OCI-LY3 (cell line): ENCODE measurements at regions not wholly inside any gene's neighbourhood (a gene's known extent, or its start where the extent isn't known, plus 50 kb on each side); places are given as distances from the start of the nearest gene placed in this dataset.

Experiments used
- H2AFZ ChIP-seq: fragments of 200-600, 300-600 bp; shearing (Covaris generic); 2 replicates; pipeline ENCODE4 v1.6.0; 2014; ENCODE audit warnings: antibody characterized with exemption, low read depth, low read length
- H3K27ac ChIP-seq: fragments of 200-600, 300-600 bp; sonication (generic); 2 replicates; pipeline ENCODE4 v1.5.1; 2014; ENCODE audit warnings: mild to moderate bottlenecking, low read length, moderate library complexity, mixed read lengths
- H3K27me3 ChIP-seq: fragments of 200-600, 300-600 bp; sonication (generic); 2 replicates; pipeline ENCODE4 v1.6.1; 2014; ENCODE audit warnings: low read depth, low read length, mixed read lengths
- H3K36me3 ChIP-seq: fragments of 200-600, 300-600 bp; sonication (generic); replicated peaks from 2 replicates; pipeline ENCODE3; 2014; ENCODE audit warnings: low read depth, low read length, mixed read lengths
- H3K4me1 ChIP-seq: fragments of 300-600, 200-600 bp; sonication (generic); 2 replicates; pipeline ENCODE4 v1.6.1; 2014; ENCODE audit warnings: low read length, mixed read lengths
- H3K4me2 ChIP-seq: fragments of 200-600, 300-600 bp; sonication (generic); 2 replicates; pipeline ENCODE4 v1.6.1; 2014; ENCODE audit warnings: low read length, mixed read lengths
- H3K4me3 ChIP-seq: fragments of 300-600, 200-600 bp; sonication (generic); 2 replicates; pipeline ENCODE4 v1.5.1; 2014; ENCODE audit warnings: antibody characterized with exemption, mild to moderate bottlenecking, low read length, moderate library complexity
- H3K79me2 ChIP-seq: fragments of 300-600, 200-600 bp; shearing (Covaris generic); 2 replicates; pipeline ENCODE4 v1.6.1; 2014; ENCODE audit warnings: mild to moderate bottlenecking, low read length, mixed read lengths
- H3K9ac ChIP-seq: fragments of 300-600, 200-600 bp; shearing (Covaris generic); 2 replicates; pipeline ENCODE4 v1.6.0; 2014; ENCODE audit warnings: mild to moderate bottlenecking, low read length, moderate library complexity
- H3K9me3 ChIP-seq: fragments of 200-600, 300-600 bp; shearing (Covaris generic); 2 replicates; pipeline ENCODE4 v1.6.1; 2014; ENCODE audit warnings: low read length, mixed read lengths; ENCODE audit not compliant: insufficient read depth
- H4K20me1 ChIP-seq: fragments of 200-600, 300-600 bp; sonication (generic); 2 replicates; pipeline ENCODE4 v1.6.1; 2016; ENCODE audit warnings: low read length, mixed read lengths; ENCODE audit not compliant: insufficient read depth
- CTCF ChIP-seq: fragments of 200-600, 300-600 bp; sonication (generic); IDR thresholded peaks from 2 replicates; pipeline ENCODE4 v1.5.1; 2014; ENCODE audit warnings: antibody characterized with exemption, low read length, low read depth
- EZH2phosphoT487 ChIP-seq: fragments of 200-600 bp; shearing (Covaris generic); IDR thresholded peaks from 2 replicates; pipeline ENCODE4 v1.6.1; 2018; ENCODE audit warnings: antibody characterized with exemption, mixed run types, low read depth

- Histone ChIP-seq H3K4me2 (no peak overlapping the region), H3K79me2 (no peaks in the 10 kb centered on the region), H4K20me1 (no peaks in the 10 kb centered on the region), H3K4me3 (no peak overlapping the region), H3K27ac (no peak overlapping the region), H3K27me3 (no peaks in the 10 kb centered on the region), H2AFZ (no peak overlapping the region), H3K36me3 (no peaks in the 10 kb centered on the region), H3K4me1 (peaks cover 8% of the 10 kb centered on the region; the same call in 1 of the 2 replicates), H3K9ac (no peak overlapping the region), H3K9me3 (no peaks in the 10 kb centered on the region)
- TF ChIP-seq CTCF (no peak), EZH2phosphoT487 (no peak)
Measured at GRCh38 chr3:156617145-156617544, 57.2 kb upstream of the TIPARP start.

GRCh38 chr3:156615592-156616173 lies 58.7 kb upstream of the TIPARP start:
- Histone ChIP-seq H3K27me3 (no peaks in the 10 kb centered on the region), H3K27ac (no peak overlapping the region), H3K9me3 (no peaks in the 10 kb centered on the region), H3K4me3 (no peak overlapping the region), H3K4me1 (peaks cover 8% of the 10 kb centered on the region; the same call in 1 of the 2 replicates), H3K79me2 (no peaks in the 10 kb centered on the region), H4K20me1 (no peaks in the 10 kb centered on the region), H3K9ac (no peak overlapping the region), H2AFZ (no peak overlapping the region), H3K4me2 (no peak overlapping the region), H3K36me3 (no peaks in the 10 kb centered on the region)
- TF ChIP-seq EZH2phosphoT487: no peak
- no peak for TF ChIP-seq CTCF

- Histone ChIP-seq H3K27ac (no peak overlapping the region), H3K9me3 (no peaks in the 10 kb centered on the region)
Measured at GRCh38 chr3:156614642-156615511, 59.5 kb upstream of the TIPARP start.

More at GRCh38 chr3:156614642-156615511, 59.5 kb upstream of the TIPARP start:
- Histone ChIP-seq H3K36me3 (no peaks in the 10 kb centered on the region), H2AFZ (no peak overlapping the region), H3K4me1 (peaks cover 7% of the 10 kb centered on the region), H3K9ac (no peak overlapping the region), H3K79me2 (no peaks in the 10 kb centered on the region), H4K20me1 (no peaks in the 10 kb centered on the region), H3K4me2 (no peak overlapping the region), H3K4me3 (no peak overlapping the region), H3K27me3 (no peaks in the 10 kb centered on the region)
- no peak for TF ChIP-seq CTCF
- no peak for TF ChIP-seq EZH2phosphoT487
